GM12873 (cell line): ENCODE measurements at regions not wholly inside any gene's neighbourhood (a gene's known extent, or its start where the extent isn't known, plus 50 kb on each side); places are given as distances from the start of the nearest gene placed in this dataset.

Experiments
- TF ChIP-seq, protein P1 (sequence below): IDR thresholded peaks from 2 replicates; pipeline ENCODE4 v1.5.1; 2012; ENCODE audit warnings: low read depth, mild to moderate bottlenecking, moderate library complexity, low read length, control low read depth; ENCODE audit not compliant: insufficient read depth; ENCODE audit errors: missing control alignments

GRCh38 chr5:117424559-117424958, 849.9 kb upstream of the SEMA6A start:
- TF ChIP-seq, protein P1, sequence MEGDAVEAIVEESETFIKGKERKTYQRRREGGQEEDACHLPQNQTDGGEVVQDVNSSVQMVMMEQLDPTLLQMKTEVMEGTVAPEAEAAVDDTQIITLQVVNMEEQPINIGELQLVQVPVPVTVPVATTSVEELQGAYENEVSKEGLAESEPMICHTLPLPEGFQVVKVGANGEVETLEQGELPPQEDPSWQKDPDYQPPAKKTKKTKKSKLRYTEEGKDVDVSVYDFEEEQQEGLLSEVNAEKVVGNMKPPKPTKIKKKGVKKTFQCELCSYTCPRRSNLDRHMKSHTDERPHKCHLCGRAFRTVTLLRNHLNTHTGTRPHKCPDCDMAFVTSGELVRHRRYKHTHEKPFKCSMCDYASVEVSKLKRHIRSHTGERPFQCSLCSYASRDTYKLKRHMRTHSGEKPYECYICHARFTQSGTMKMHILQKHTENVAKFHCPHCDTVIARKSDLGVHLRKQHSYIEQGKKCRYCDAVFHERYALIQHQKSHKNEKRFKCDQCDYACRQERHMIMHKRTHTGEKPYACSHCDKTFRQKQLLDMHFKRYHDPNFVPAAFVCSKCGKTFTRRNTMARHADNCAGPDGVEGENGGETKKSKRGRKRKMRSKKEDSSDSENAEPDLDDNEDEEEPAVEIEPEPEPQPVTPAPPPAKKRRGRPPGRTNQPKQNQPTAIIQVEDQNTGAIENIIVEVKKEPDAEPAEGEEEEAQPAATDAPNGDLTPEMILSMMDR = no peak

- TF ChIP-seq, protein P1 = no peak
Measured at GRCh38 chr5:117417501-117417900, 842.9 kb upstream of the SEMA6A start.

- TF ChIP-seq, protein P1 = no peak
Measured at GRCh38 chr5:117414926-117415325, 840.3 kb upstream of the SEMA6A start.

DNA sequence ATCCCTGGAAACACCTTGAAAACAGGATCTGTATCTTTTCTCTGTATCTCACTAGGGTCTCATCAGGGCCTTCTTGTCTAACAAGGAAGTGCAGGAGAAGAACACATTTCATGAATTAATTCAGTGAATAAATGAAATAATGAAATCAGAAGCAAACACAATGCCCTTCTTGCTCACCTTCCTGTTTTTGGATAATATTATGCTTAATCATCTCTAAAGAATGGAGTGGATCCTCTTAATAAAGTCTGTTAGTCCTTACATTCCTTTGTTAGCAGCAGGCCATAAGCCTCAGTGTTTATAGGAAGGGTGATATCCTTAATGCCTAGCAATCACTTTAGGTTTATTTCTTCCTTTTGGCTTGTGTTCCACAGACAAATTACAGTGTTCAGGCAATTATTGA, 837.1 kb upstream of the SEMA6A start:
- TF ChIP-seq, protein P1 = no peak

DNA sequence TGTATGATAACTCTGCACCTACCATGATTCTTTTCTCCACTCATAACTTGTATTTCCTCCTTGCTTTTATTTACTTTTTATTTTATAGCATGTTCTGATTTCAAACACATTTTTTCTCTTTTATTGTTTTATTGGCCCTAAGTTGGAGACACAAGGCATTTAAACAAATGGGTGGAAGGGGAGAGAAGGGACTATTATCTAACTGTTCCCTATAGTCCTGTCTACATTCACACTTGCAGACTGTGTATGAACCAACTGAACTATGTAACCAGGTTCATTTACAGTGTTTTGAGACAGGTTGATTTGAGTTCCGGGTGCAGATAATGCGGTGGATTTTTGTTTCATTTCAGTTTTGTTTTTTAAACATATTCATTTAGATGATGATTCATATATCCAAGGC, 830.6 kb upstream of the SEMA6A start:
- TF ChIP-seq, protein P1 = no peak

GRCh38 chr5:117394506-117395157, 820.0 kb upstream of the SEMA6A start:
- TF ChIP-seq, protein P1 = no peak

- TF ChIP-seq, protein P1 = no peak
Measured at GRCh38 chr5:117393125-117393524, 818.5 kb upstream of the SEMA6A start.

DNA sequence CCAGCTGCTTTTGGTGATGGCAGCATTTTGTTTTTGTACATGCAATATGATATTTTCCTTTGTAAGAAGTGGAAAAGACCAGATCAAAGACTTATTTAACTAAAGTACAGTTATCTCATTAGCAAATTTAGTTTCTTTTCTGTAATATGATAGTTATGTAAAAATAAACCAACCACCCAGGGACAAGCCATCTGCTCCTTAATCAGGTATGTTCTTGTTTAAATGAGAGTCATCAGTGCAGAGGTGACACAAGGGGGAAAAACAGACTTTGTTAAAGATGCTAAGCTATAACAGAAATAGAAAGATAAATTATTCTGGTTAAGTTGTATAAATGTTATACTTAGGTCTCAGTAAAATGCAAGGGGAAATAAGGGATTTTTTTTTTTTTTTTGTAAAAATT, 805.7 kb upstream of the SEMA6A start:
- TF ChIP-seq, protein P1 = no peak
